Endothelial cell of umbilical vein (primary cell): ENCODE measurements at regions not wholly inside any gene's neighbourhood (a gene's known extent, or its start where the extent isn't known, plus 50 kb on each side); places are given as distances from the start of the nearest gene placed in this dataset.

ENCODE experiments used
- EZH2 ChIP-seq: IDR thresholded peaks from 2 replicates; pipeline ENCODE4 v1.6.1; 2012; ENCODE audit warnings: borderline replicate concordance, low read depth, mild to moderate bottlenecking, moderate library complexity, low read length, inconsistent platforms; ENCODE audit not compliant: severe bottlenecking
- FOS ChIP-seq: IDR thresholded peaks from 2 replicates; pipeline ENCODE4 v1.6.1; 2011; ENCODE audit warnings: mild to moderate bottlenecking, low read length, moderate library complexity, borderline replicate concordance; ENCODE audit not compliant: insufficient read depth
- GATA2 ChIP-seq: IDR thresholded peaks from 2 replicates; pipeline ENCODE4 v1.7.0; 2011; ENCODE audit warnings: low read depth, mild to moderate bottlenecking, moderate library complexity, mixed read lengths, low read length; ENCODE audit not compliant: insufficient read length, insufficient read depth
- MYC ChIP-seq: IDR thresholded peaks from one replicate; pipeline ENCODE4 v1.6.1; 2011; ENCODE audit warnings: mild to moderate bottlenecking, low read depth, low read length
- POLR2A ChIP-seq: IDR thresholded peaks from 2 replicates; pipeline ENCODE4 v1.6.1; 2012; ENCODE audit warnings: low read depth, mild to moderate bottlenecking, control low read depth, low read length
- POLR2AphosphoS5 ChIP-seq: IDR thresholded peaks from 2 replicates; pipeline ENCODE4 v1.6.1; 2012; ENCODE audit warnings: low read depth, mild to moderate bottlenecking, control low read depth, low read length, moderate library complexity; ENCODE audit not compliant: insufficient read depth
- TF ChIP-seq, protein P1 (sequence below), 2 donors: IDR thresholded peaks; 1 replicate in 1 of 2; 2 replicates in 1 of 2; pipeline ENCODE4 v1.5.1; 2011; ENCODE audit warnings: low read length in 2 of 2, mild to moderate bottlenecking in 2 of 2, moderate library complexity in 2 of 2, control low read depth in 1 of 2, inconsistent platforms in 1 of 2, low read depth in 1 of 2; ENCODE audit not compliant: insufficient read depth in 1 of 2; ENCODE audit errors: extremely low read depth in 1 of 2
- TF ChIP-seq, protein P2 (sequence below): IDR thresholded peaks from 2 replicates; pipeline ENCODE4 v1.6.1; 2011; ENCODE audit not compliant: insufficient read depth, insufficient read length

DNA sequence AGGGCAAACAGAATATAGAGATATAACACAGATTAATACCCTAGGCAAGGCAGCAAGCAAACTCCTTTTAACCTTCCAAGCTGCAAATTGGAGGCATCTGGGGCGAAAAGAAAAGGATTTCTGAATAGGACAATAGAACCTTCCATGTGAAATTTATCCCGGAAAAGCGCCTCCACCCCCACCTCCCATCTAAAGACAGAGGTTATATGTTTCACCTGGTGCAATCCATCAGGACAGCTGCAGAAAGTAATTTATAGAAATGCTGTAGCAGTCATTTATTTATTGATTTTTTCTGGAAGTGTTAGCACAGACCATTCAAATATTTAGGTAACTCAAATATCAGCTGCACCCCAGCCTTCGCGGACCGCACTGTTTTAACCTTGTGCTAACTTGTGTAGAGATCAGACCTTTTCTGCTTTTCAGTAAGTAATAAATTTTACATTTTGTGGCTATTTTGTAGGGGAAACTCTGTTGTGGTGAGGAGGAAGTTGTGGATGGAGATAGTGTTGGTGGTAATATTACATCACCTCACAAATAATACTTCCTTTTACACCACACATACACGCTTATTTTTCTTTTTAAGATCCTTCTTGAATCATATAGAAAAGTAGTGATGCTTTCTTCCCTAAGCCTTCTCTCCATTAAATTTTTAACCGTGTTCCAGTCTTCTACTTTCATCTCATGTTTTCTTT lies 919.3 kb upstream of the CDH2 start:
- TF ChIP-seq, protein P1, sequence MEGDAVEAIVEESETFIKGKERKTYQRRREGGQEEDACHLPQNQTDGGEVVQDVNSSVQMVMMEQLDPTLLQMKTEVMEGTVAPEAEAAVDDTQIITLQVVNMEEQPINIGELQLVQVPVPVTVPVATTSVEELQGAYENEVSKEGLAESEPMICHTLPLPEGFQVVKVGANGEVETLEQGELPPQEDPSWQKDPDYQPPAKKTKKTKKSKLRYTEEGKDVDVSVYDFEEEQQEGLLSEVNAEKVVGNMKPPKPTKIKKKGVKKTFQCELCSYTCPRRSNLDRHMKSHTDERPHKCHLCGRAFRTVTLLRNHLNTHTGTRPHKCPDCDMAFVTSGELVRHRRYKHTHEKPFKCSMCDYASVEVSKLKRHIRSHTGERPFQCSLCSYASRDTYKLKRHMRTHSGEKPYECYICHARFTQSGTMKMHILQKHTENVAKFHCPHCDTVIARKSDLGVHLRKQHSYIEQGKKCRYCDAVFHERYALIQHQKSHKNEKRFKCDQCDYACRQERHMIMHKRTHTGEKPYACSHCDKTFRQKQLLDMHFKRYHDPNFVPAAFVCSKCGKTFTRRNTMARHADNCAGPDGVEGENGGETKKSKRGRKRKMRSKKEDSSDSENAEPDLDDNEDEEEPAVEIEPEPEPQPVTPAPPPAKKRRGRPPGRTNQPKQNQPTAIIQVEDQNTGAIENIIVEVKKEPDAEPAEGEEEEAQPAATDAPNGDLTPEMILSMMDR (IDR thresholded peaks at IDR 0.05; ENCODE audit: extremely low read depth in 1 of 2, insufficient read depth in 1 of 2, low read depth in 1 of 2, low read length in 2 of 2) = no peak
- TF ChIP-seq, protein P2, sequence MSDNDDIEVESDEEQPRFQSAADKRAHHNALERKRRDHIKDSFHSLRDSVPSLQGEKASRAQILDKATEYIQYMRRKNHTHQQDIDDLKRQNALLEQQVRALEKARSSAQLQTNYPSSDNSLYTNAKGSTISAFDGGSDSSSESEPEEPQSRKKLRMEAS = no peak
- no peak for TF ChIP-seq POLR2A
- TF ChIP-seq EZH2 = no peak
- no peak for TF ChIP-seq POLR2AphosphoS5
- no peak for TF ChIP-seq FOS
- TF ChIP-seq GATA2 = no peak
- TF ChIP-seq MYC = no peak
